ENCODE measurements at regions not wholly inside any gene's neighbourhood (a gene's known extent, or its start where the extent isn't known, plus 50 kb on each side); places are given as distances from the start of the nearest gene placed in this dataset.
"Not testable (repeated sequence)": the region's sequence is repeated elsewhere in the genome, so short reads cannot be mapped to it uniquely, and the experiment has no call there.

DNA sequence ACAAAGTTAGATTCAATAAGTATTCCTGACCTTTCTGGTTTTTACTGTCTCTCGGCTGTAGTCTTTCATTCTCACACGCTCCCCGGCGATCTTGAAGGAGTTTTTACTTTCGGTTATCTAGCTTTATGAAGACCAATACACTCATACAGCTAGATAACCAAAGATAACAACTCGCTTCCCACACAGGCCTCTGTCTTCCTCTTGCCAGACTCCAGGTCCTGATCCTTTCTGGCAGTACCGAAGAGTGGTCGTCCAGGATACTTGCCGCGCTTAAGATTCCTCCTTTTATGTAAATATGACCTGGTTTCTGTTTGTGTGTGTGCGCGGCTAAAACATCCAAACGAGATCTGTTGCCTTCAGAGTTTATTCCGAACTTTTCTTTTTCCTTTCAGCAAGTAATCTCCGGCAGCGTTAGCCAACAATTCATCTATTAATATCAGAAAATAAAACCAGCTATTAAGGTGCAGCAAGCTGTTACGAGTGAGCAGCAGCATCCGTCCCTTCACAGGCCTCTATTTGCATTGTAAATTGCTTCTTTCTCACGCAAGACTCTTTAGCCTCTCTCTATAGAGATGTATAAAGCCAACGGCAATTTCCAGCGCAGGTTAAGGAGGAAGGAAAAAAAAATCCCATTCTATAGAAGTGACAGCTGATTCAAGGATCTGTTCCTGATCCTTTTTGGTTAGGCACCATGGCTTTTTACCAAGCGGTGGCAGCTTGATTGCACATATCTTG is 216.1 kb downstream of the MEF2C start:
- no peak for DNase-seq

DNA sequence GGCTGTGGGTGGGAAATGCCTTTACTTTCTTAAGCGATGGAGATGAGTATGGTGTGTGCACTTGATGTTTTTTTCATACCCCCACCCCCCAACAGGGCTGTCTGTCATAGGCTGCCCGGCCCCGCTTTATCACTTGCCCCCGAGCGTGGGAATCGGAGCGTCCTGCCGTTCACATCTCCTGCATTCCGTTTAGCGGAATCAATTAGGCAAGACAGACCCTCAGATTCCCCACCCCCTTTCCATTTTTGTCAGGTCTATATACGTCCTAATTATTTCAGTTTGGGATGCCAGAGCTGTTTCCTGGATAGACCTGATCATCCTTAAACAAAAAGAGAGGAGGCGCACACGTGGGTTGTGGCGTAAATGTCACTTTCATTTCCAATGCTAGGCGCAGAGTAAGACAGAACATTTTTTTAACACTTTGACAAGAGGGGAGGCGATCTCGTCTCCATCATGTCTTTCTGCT is 217.2 kb downstream of the MEF2C start:
- DNase-seq = no peak

DNA sequence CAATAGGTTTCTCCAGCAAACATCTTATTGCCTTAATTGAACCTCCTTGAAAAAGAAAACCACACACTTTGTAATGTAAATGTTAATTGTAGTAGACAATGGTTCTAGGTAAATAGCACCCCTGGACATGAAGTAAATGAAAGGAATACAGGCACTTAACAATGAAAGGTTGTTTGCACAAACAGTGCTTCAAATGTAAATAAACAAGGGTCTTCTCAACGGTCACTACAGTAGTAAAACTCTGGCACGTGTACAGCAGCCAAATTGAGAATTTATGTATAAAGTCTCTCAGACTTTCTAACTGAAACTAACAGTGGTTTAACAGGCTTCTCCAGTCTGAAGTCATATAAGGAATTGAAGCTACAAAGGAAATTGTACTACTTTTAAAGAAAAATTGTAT is 218.3 kb downstream of the MEF2C start:
- no peak for DNase-seq

DNA sequence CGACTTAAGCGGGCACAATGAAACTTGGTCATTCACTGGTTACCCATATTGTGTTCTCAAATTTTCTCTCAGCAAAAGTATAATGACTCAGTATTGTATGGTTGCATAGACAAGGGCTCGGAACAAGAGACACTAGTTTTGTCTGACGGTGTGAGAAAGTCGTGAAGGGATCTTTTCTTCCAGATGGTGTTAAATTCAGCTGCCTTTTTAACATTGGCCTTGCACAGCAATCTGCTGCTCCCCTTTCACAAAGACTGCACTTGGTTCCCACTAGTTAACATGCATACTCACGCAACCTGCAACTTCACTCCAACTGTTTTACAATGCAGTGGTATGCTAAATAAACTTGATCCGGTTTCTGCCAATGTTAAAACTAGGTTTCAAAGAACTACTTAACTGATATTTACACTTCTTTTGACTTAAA is 219.2 kb downstream of the MEF2C start:
- DNase-seq = no peak

DNA sequence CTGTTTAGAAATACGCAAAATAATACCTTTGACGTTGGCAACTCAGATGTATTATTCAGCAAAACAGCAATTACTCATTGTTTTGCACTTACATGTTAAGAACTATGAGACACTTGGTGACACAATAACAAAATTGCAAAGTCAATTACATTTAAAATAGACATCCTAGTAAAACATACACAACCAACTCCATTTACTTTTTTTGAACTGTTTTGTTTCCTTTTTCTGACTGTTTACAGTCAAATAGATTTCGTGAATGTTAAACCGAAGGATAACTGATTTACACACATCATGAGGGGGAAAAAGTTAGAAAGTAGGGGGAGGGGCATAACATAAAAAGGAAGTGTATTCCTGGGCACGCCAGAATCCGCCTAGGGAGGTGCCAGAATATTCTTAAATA is 220.1 kb downstream of the MEF2C start:
- no peak for DNase-seq

DNA sequence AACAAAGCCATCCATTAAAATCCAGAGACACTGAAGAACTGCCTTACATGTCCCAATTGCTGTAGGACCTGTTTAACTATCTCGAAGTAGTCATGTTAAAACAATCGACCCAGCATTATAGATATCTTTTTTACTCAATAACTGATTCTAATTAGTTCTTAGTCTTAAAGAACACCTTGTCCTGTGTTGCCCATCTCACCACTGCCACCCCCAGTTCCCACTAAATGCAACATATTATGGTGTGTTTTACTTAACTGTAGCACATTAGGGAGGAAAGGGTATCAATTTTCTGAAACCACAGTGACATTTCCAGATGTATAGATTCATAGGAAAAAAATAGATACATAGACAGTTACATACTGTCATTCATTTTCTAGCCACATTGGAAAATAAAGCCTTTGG is 221.2 kb downstream of the MEF2C start:
- no peak for DNase-seq

DNA sequence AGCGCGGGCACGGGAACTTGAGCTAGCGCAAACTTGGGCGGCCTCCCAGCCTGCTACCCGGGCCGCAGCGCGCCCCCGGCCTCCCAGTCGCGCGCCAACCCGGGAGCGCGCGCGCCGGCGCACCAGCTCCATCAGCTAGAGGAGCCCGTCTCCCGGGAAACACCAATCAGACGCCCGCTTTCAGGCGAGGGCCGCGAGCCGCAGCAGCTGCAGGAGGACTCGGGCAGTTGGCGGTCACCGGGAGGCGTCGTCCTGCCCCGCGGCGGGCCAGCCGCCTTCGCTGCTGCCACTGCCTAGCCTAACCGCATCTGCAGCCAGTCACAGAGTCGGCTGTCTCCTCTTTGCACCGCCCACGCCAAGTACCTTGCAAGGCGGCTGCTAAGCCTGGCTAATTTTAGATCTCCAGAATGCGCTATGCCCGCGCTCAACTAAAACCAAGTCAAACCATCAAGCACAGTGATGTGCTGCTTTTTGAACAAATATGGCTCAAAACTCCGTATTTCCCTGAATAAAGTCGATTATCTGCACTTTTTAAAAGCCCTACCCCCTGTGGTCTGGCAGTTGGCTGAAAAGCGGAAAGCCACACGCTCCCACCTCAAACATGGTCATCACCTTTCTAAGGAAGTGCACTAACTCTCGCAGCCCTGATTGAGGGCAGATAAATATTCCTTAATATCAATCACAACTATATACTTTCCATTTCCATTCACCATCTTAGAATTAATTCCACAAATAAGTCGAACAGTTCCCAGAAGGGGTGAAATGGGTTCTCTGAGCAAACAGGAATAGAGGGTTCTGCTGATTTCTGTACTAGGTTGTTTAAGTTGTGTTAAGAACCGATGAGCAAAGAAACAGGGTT is 221.8 kb downstream of the MEF2C start:
- peak; percentile 96 for DNase-seq

DNA sequence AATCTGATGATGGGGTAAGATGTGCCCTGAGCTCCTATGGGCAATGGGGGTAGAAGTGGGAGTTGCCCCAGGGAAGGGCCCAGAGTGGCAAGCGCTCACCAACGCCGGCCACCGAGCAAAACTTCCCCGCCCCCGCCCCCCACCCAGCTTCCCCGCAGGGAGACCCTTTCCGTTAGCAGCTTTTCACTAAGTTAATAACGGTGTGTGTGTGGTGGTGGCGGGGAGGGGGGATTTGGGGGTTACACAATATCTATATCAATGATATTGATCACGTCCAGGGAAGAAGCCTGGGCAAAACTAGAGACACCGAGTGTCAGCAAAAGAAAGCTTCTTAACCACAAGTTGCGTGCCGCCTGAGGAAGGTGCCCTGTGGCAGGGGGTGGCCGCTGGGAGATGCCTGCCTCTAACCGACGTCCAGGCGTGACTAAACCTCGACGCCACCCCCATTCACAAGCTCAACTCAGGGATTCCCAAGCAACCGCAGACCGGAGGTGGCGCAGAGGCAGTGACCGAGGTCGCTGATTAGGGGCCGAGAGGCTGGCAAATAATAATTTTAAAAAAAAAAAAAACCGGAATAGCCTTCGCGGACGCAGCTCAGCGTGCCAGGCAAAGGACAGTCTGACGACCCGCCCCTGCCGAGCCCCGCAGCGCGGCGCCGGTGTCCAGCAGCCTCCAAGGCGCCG is 222.6 kb downstream of the MEF2C start:
- DNase-seq = no peak

DNA sequence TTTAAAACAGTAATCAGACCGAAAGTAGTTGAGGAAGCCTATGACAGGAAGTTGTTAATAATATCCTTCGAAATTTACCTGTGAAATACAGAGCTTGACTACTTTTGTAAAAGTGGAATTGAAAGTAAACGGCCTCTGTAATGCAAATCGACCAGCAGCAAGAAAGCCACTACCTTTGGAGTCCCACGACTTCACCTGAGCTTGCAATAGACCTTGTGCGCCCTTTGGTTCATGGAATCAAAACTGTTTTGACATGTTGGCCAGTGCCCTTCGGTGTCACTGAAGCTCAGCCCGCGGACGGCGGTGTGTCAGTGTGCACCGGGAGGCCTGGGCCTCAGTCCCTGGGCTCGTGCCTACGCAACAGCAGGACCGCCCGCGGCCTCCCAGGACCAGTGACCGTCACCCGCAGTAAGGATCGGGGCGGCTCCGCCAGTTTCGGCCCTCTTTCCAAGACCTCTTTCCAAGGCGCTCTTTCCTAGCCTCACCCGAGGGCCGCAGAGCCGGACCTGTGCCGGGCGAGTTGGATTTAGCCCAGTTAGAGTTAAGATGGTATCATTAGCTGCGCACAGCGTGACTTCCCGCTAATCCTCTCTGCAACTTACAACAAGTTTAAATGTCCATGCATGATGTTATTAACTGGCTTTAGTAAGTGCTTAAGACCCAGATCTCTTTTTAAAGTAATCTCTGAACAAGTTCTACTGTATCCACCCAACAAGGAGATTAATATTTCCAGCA is 223.3 kb downstream of the MEF2C start:
- DNase-seq = no peak

DNA sequence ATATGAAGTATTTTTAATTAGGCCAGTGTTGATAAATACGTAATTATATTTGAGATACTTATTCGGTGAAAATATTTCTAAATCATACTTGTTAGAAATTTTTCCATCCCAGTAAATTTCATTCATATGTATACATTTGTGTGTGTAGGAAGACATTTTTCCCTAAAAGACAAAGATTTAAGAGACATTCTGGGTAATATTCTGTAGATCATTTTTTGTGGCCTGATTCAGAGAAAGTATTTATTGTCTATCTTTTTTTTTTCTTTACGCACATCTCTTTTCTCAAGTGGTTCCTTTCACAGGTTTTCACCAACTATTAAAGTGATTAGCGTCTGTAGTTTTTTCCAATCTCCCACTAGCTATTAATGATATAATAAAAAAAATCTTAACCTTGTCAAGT is 224.1 kb downstream of the MEF2C start:
- DNase-seq = no peak

DNA sequence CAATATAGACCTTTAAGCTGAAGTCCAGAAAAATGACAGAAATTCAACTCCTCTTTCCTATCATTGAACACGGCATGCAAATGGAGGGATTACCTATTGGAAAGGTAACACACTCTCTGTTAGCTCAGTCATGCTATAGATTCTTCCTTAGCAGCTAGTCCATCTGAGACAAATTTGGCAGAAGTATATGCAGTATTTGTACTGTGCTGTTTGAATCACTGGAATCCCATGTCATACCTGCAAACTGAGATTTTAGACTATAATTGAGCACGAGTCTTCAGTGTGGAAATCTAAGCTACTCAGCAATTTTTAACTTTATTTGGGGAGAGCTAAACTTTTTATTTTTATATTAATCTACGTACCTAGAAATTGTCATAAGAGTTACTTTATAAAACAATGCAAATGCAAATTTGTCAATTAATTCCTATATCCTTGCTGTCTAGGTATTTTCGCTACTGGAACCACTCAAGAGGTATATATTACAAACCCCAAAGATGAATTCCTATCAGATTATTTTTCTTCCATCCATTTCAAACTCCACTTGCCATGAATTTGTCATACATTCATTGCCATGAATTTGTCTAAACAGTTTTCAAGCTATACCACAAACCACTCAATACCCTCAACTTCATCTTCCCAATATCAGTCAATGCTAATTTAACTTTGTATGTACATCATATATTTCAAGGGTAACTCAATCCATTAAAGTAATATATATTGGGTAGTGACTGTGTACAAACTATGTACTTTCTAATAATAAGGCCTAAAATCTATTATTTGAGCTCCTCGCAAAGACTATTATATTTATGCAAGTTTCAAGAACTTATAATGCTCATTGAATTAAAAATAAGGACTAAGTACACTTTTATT is 224.8 kb downstream of the MEF2C start:
- no peak for DNase-seq

DNA sequence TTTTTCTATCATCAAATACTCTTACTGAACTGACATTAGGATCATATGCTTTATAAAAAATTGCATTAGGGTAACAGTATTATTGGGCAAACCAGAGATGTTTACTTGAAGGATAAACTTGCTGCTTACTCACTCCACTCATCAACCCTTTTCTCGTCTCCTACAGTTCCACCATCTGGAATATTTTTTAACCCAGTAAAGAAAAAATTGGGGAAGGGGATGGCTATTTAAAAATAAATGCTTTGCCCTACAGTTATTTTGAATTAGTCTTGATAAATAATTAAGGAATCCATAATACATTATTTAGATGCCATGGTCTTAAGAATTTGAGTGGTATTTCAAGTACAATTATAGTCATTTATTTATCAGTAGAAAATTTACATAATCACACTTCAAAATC is 225.8 kb downstream of the MEF2C start:
- DNase-seq = no peak

DNA sequence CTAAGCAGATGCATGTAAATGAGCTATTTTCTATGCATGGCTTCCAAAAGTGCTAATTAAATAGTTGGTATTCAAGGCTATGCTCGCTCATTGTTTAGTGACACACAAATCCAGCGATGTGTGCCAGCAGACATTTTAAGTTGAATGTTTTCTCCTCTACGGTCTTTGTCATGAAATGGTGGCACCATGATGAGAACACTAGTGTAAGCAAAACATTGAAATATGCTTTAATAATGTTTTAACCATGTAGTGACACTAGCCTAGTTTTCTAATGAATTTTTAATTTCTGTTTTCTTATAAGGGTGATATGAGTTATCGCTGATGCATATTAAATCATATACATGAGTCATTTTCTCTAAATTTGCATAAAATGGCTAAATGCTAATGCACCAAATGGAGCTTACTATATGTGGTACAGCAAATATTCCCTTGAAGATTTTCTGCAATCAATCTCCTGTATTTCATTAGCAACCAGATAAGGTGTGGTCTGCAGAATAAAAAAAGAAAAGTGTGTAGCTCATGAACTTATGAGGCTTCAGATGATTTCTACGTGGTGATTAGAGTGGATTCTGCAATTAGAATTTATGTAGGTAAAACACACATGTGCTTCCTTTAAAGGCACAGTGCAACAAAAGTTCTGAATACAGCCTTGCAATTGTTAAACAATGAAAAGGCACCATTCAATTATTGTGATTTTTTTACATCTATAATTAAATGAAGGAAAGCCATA is 226.6 kb downstream of the MEF2C start:
- DNase-seq = no peak

DNA sequence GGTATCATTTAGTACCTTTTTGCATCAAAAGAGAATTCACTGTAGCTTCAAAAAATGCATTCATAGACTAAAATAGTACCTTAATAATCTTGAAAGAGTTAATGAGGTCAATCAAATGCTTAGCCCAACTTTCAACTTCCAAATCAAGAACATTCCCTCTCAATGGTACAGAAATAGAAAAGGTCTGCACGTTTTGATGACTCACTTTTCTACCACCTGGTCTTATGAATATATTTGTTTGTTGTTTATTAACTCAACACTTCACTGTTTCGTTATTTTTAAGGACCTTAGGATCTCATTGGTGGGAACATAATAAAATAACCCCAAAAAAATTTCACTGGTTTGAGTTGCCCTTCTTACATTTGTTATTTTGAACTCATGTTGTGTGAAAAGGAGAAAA is 229.5 kb downstream of the MEF2C start:
- DNase-seq = no peak

DNA sequence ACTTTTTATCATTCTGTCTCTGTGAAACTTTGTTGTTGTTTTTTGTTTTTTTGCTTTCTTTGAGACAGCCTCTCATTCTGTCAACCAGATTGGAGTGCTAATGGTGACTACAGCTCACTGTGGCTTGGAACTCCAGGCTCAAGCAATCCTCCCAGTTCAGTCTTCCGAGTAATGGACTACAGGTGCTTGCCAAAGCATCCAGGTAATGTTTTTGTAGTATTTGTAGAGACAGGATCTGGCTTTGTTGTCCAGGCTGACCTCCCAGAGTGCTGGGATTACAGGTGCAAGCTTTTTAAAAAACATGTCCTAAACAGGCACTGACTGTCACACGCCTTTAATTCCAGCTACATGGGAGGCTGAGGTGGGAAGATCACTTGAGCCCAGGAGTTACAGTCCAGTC is 235.1 kb downstream of the MEF2C start:
- no peak for DNase-seq

DNA sequence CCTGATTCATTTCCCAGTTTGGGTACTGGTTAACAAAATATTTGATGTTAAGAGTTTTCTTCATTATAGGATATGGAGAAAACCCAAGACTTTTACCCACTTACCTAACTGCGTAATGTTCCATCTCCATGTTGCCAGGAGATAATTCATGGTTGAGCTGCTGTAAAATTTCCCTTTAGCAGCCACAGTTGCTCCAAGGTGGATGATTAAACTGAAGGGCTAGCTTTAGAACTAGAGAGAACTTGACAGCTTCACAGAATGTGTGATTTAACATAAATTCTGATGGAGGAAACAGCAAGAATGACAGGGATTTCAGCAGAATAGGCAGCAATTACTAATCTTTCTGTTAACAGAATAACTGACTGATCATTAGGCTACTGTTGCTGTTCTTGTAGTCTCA is 236.1 kb downstream of the MEF2C start:
- DNase-seq = no peak

DNA sequence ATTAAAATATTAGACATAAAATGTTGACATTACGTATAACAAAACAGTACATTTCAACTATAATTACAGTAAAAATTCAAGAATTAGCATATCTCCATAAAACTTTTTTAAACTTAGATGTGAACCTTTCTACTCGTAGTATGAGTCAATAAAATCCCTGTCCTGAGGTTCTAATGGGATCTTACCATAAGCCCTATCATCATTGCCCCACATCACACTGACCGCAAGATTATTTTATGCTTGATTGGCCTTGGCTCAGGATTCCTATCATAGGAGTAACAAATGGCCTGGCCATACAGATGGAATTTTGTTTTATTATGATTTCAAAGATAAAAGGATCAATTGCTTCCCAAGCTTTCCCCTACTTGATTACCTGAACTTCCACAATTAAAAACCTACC is 238.3 kb downstream of the MEF2C start:
- DNase-seq = no peak

DNA sequence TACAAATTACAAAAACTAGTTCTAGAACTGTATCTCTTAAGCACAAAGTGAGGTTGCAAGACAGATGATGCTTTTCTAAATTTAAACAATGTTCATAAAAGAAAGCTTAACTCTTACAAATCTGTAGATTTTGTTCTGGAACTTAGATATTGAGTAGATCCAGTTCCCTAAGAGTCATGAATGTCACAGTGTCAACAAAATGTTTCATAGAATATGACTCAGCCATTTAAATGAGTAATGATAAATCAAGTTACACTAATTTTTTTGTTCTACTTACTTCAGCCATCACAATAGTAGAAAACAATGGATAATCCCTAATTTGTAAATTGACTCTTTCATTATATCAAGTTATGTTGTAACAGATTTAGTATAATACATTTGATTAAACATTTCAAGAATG is 239.7 kb downstream of the MEF2C start:
- DNase-seq = no peak

DNA sequence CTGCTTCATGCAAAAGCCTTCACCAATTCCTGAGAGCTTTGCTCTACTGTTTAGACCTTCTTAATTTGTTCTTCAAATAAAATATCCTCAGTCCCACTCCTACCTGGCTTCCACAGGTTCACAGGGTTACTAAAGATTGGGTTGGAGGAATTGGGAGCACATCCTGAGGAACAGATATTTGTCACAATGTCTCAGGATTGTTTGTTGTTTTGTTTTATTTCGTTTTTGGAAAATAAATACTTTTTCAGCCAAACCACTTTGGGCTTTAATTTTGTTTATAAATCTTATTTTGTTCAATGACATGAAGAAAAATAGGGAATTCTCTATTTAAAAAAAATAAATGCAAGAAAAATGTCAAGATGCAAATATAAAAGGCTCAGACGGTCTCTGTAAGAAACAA is 249.0 kb downstream of the MEF2C start:
- no peak for DNase-seq

DNA sequence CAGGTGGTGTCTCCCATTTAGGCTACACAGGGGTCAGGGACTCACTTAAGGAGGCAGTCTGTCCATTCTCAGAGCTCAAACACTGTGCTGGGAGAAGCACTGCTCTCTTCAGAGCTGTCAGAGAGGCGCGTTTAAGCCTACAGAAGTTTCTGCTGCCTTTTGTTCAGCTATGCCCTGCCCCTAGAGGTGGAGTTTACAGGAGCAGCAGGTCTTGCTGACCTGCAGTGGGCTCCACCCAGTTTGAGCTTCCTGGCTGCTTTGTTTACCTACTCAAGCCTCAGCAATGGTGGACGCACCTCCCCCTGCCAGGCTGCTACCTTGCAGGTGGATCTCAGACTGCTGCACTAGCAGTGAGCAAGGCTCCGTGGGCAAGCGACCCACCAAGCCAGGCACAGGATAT is 260.1 kb downstream of the MEF2C start:
- DNase-seq = not testable (repeated sequence)

DNA sequence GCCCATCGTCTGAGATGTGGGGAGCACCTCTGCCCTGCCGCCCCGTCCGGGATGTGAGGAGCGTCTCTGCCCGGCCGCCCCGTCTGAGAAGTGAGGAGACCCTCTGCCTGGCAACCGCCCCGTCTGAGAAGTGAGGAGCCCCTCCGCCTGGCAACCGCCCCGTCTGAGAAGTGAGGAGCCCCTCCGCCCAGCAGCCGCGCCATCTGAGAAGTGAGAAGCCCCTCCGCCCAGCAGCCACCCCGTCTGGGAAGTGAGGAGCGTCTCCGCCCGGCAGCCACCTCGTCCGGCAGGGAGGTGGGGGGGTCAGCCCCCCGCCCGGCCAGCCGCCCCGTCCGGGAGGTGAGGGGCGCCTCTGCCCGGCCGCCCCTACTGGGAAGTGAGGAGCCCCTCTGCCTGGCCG is 267.2 kb downstream of the MEF2C start:
- DNase-seq = not testable (repeated sequence)
